ENCODE measurements at regions not wholly inside any gene's neighbourhood (a gene's known extent, or its start where the extent isn't known, plus 50 kb on each side); places are given as distances from the start of the nearest gene placed in this dataset.

- Histone ChIP-seq H4K20me1 (ENCODE audit: insufficient read depth, low read length) (no peaks in the 10 kb centered on the region), H2BK5ac (ENCODE audit: low read depth, low read length, poor library complexity, severe bottlenecking) (no peak overlapping the region), H3K14ac (replicated peaks; ENCODE audit: low read depth, low read length) (no peak overlapping the region), H3K79me1 (ENCODE audit: low read depth in 1 of 2, low read length in 2 of 2) (no peaks in the 10 kb centered on the region), H3K9ac (ENCODE audit: low read depth, low read length) (no peak overlapping the region), H4K91ac (ENCODE audit: insufficient read depth, low read depth, low read length) (no peak overlapping the region), H3K9me1 (ENCODE audit: insufficient read depth, low read length) (no peaks in the 10 kb centered on the region), H3K9me3 (ENCODE audit: control insufficient read depth, insufficient read depth, low read length) (peaks cover 2% of the 10 kb centered on the region; the same call in 1 of the 2 replicates), H3K27ac (ENCODE audit: insufficient read depth, low read length) (no peak overlapping the region), H4K8ac (ENCODE audit: low read depth in 2 of 2, low read length in 2 of 2) (no peak overlapping the region), H3K56ac (ENCODE audit: extremely low read depth, insufficient read depth, low read length) (no peak overlapping the region), H3K4me3 (ENCODE audit: insufficient read depth, low read depth, low read length) (no peak overlapping the region), H2AK9ac (replicated peaks; ENCODE audit: low read depth, low read length, poor library complexity) (no peak overlapping the region), H3K4me2 (ENCODE audit: low read depth, low read length) (no peak overlapping the region), H3K4me1 (ENCODE audit: control insufficient read depth, insufficient read depth, low read length) (no peaks in the 10 kb centered on the region), H3K27me3 (ENCODE audit: control insufficient read depth, insufficient read depth, low read length) (no peaks in the 10 kb centered on the region), H2BK120ac (ENCODE audit: low read depth, low read length) (no peak overlapping the region), H3K4ac (ENCODE audit: low read depth, low read length) (no peak overlapping the region), H3K18ac (ENCODE audit: low read depth, low read length) (no peak overlapping the region), H2BK15ac (ENCODE audit: low read depth, low read length) (no peak overlapping the region), H4K5ac (ENCODE audit: low read depth, low read length) (no peak overlapping the region), H2AK5ac (ENCODE audit: low read depth, low read length) (no peak overlapping the region), H3K23ac (ENCODE audit: low read depth, low read length) (no peak overlapping the region), H2BK20ac (ENCODE audit: low read depth, low read length) (no peak overlapping the region), H3K36me3 (ENCODE audit: control insufficient read depth, insufficient read depth, low read length) (no peaks in the 10 kb centered on the region), H2AFZ (replicated peaks; ENCODE audit: low read length, poor library complexity) (no peak overlapping the region)
- ChIA-PET POLR2A (ENCODE audit: unreplicated experiment) (no interaction called here), CTCF (interaction anchor here (0.8 kb wide), 1 partner anchor 161 kb away, joined by 3 read pairs; no protein-coding TSS in a partner anchor)
- in situ Hi-C loops (cut with MboI; ENCODE audit: low sequenced_read_pairs) (no loop called here), dilution Hi-C loops (cut with HindIII; ENCODE audit: low sequenced_read_pairs, unreplicated experiment) (no loop called here), intact Hi-C loops (cut with micrococcal nuclease) (no loop called here)
- no TSS peak for BruUV-seq (replicated peaks)
- TF ChIP-seq POLR2A (IDR thresholded peaks at IDR 0.05; ENCODE audit: low read depth, low read length) (no peak), MAZ (IDR thresholded peaks at IDR 0.05; ENCODE audit: borderline replicate concordance, low read depth, low read length) (no peak), ELK1 (IDR thresholded peaks at IDR 0.05; ENCODE audit: borderline replicate concordance, low read depth, low read length) (no peak), USF2 (IDR thresholded peaks at IDR 0.05; ENCODE audit: low read depth, low read length) (no peak), RCOR1 (IDR thresholded peaks at IDR 0.05; ENCODE audit: insufficient replicate concordance, low read length) (no peak), RFX5 (IDR thresholded peaks at IDR 0.05; ENCODE audit: low read depth, low read length) (no peak), MXI1 (IDR thresholded peaks at IDR 0.05; ENCODE audit: borderline replicate concordance, low read depth, low read length) (no peak), NFE2L2 (IDR thresholded peaks at IDR 0.05; ENCODE audit: low read depth, low read length) (no peak), CHD1 (IDR thresholded peaks at IDR 0.05; ENCODE audit: low read depth, low read length) (no peak), RAD21 (IDR thresholded peaks at IDR 0.05; ENCODE audit: low read length) (no peak), BHLHE40 (IDR thresholded peaks at IDR 0.05; ENCODE audit: low read depth, low read length) (no peak), MAFK (IDR thresholded peaks at IDR 0.05; ENCODE audit: low read depth, low read length) (no peak)
- DNase-seq (no peak), ATAC-seq (ENCODE audit: low read depth) (no peak)
Measured at GRCh38 chr13:90742381-90742780, 605.1 kb upstream of the MIR17HG start.

Measured in IMR-90 (cell line).